DMS114 treated with DMSO at 0.1 percent for 48 hours (cell line): ENCODE measurements at regions not wholly inside any gene's neighbourhood (a gene's known extent, or its start where the extent isn't known, plus 50 kb on each side); places are given as distances from the start of the nearest gene placed in this dataset.
"Not testable (repeated sequence)": the region's sequence is repeated elsewhere in the genome, so short reads cannot be mapped to it uniquely, and the experiment has no call there.

Experiments
- DNase-seq: peaks from one replicate; lab custom pipeline; 2025; ENCODE audit not compliant: unreplicated experiment; lab: John Stamatoyannopoulos, UW

DNA sequence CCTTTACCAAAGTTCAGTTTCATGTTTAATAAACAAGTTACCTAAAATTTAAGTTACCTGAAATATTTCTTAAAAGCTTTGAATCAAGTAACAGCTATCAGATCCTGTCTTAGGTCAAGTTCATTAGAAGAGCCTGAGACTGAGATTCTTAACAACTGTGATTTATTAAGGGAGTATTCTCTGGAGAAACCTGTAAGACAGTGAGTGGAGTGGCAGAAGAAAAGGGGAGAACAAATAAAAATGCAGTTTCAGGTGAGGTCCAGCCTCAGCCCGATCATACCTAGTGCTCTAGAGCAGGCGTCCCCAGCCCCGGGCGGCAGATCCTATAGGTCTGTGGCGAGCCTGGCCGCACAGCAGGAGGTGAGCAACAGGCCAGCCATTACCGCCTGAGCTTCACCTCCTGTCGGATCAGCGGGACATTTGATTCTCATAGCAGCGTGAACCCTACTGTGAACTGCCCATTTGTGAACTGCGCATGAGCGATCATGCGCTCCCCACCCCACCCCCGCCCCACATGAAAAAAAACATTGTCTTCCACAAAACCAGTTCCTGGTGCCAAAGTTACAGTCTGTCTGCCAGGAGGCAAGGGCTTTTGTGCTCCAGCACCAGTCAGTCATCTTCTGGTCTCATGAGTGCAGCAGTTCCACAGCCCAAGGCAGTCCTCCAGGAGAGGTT, 59.2 kb upstream of the ADGRB3 start:
- DNase-seq: no peak

DNA sequence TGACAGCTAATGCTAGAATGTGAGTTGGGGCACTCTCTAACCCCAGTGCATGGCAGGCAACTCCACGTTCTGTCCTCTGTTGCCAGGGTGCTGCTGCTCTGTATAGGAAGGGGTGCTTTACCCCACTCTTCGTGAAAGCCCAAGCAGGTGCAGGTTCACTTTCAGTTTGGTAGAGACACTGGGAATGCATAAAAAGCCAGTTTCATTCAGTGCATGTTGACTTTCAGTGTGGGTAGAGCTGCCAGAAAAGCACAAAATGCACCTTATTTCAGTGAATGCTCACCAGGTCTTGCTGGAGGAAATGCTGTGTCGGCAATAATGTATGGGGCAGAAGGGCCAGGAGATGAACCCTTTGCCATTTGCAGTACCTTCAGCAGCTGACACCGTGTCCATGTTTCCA, 62.1 kb upstream of the ADGRB3 start:
- DNase-seq: no peak

DNA sequence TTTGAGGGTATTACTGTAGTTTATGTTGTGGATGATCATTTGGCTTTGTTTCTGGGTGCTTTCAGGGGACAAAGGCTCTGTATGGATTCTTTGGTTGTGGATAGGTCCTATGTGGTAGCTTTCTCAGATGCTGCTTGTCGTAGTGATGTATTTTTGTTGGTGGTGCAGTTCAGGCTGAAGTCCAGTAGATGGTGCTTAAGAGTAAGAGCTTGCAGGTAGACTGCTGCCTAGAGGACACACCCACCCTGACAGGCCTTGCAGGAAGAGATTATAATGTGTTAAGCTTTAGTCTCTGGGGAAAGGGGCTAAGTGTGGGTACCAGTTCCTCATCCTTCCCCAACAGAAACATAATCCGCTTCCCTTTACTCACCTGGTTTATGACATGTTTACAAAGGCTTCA, 62.6 kb upstream of the ADGRB3 start:
- DNase-seq: peak; percentile 1

DNA sequence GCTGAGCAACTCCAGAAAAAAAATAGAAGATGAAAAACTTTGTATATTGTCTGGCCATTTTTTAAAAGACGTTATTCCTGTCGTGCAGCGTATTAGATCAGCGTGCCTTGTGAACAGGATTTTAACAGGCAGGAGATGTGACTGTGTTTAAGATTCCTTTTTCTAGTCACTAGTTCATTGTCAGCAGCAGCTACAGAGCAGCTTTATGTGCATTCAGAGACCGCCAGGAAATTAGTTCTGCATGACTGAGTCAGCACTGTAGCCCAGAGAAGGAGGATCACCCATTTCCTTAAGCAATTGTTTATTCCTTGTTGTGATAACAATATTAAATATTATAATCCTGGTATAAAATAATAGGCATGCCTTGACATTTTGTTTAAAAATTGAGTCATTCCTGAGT, 75.4 kb upstream of the ADGRB3 start:
- DNase-seq: peak; percentile 19

DNA sequence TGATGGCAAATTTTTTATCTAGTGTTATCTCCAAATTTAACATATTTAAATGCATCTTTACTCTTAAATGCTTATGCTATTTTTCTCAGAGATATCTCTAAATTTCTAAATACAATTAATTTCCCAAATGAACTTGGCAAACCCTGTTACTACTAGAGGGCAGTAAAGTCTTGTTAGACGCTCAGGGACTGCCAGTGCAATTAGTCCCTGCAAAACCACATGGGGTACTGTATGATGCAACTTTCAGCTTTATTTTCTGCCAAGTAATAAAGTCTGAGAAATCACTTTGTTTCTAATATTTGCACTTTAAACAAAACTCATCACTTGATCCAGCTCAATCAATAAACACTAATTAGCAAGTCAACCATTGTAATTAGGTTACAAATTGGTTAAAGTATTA, 76.0 kb upstream of the ADGRB3 start:
- no peak for DNase-seq

DNA sequence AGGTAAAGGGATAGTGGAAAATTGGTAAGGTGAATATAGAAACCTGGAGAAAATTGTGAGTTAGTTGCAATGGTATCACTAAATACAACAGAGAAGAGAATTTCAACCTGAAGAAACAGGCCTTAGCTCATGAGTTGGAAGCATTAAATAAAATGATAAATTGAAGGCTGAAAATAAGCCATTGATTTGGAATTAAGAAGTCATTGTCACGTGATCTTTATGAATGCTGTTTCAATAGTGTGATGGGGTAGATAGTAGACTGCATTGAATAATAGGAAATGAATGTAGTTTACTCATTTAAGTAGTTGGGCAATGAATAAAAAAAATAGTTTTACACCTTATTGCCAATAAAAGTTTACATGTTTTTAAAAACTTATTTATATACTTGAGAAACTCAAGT, 88.5 kb upstream of the ADGRB3 start:
- DNase-seq: no peak

DNA sequence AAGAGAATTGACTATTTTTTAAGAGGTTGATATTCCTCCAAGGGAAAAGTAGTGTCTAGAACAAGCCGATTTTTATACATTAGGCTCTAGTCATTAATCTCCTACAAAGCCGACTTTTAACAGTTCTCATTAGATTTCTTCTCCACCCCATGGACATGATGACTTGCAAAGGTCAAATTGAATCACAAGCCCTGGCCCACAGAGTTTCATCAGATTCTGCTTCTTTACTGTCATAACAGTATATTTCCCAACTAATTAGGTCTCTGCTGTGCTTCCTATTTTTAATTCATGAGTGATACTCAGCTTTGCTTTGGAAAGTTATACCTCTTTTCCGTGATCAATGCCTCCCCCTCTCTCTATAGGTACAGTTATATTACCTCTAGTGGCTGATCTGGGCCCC, 90.6 kb upstream of the ADGRB3 start:
- no peak for DNase-seq

DNA sequence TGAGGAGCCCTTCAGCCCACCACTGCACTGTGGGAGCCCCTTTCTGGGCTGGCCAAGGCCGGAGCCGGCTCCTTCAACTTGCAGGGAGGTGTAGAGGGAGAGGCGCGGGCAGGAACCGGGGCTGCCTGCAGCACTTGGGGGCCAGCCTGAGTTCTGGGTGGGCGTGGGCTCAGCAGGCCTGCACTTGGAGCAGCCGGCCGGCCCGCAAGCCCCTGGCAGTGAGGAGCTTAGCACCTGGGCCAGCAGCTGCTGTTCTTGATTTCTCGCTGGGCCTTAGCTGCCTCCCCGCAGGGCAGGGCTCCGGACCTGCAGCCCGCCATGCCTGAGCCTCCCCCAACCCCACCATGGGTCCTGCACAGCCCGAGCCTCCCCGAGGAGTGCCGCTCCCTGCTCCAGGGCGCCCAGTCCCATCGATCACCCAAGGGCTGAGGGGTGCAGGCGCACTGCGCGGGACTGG, 101.7 kb upstream of the ADGRB3 start:
- DNase-seq: no peak

DNA sequence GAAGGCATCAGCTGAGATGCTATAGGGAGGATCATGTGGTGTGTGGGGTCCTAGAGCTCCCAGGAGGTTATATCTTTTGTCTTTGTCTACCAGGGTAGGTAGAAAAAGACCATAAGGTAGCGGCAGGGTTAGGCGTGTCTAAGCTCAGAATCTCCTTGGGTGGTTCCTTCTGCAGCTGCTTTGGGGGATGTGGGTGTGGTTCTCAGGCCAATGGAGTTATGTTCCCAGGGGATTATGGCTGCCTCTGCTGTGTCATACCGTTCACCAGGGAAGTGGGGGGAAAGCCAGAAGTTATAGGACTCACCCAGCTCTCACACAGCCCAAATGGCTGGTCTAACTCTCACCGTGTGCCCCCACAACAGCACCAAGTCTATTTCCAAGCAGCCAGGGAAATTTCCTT, 107.4 kb upstream of the ADGRB3 start:
- no peak for DNase-seq

DNA sequence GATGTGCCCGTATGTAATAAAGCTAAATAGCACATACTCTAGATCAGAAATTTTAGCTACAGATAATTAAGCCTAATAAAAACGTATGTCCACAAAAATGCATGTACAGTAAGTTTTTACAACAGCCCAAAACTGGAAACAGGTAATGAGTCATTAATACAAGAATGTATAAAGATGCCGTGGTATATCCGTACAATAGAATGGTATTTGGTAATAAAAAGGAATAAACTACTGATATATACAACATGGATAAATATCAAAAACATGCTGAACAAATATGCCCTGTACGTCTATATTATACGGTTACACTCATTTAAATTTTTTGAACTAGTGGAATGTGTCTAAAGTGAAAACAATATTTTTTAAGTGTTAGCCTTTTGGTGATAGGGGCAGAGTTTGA, 128.2 kb upstream of the ADGRB3 start:
- no peak for DNase-seq

DNA sequence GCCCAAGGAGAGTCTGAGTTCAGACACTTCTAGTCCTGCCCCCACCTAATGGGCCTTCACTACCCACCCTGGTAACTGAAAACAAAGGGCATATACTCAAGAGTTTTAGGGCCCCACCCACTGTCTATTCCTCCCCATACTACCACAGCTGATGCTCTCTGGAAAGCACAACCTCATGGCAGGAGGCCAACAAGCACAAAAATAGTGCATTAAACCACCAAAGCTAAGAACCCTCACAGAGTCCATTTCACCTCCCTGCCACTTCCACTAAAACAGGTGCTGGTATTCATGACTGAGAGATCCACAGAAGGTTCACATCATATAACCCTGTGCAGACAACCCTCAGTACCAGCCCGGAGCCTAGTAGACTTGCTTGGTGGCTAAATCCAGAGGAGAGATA, 132.1 kb upstream of the ADGRB3 start:
- no peak for DNase-seq

DNA sequence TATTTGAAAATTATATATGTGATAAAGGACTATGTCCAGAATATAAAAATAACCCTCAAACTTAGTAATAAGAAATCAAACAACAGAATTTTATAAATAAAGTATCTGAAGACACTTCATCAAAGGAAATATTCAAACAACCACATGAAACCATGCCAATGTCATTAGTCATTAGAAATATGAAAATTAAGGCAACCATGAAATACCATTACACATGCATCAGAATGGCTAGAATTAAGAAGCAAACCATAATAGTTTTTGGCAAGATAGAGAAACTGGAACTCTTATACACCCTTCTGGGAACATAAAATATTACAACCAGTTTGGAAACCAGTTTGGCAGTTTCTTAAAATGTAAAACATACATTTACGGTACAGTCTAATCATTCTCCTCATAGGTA, 137.2 kb upstream of the ADGRB3 start:
- no peak for DNase-seq

DNA sequence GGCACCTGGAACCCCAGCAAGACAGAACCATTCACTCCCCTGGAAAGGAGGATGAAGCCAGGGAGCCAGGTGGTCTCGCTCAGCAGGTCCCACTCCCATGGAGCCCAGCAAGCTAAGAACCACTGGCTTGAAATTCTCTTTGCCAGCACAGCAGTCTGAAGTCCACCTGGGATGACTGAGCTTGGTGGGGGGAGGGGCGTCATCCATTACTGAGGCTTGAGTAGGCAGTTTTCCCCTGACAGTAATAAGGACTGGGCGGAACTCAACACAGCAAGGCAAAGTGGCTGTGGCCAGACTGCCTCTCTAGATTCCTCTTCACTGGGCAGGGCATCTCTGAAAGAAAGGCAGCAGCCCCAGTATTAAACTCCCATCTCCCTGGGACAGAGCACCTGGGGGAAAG, 140.2 kb upstream of the ADGRB3 start:
- not testable (repeated sequence) for DNase-seq

DNA sequence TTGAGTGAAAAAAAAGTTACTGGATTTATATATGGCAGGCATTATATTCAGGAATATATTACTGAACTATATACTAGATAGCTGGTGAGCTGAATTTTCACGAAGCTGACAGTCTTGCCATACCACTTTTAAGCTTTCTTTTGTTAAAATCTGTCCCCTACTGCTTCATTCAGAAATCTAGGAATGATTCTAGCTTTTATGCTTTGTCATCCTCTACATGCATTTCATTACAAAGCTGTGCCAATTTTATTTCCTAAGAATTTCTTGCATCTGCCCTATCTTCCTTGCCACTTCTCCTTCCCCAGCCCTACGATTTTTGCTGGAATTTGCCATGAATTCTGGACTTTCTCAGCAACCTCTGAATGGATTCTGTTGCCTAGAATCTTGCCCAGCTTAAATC, 158.5 kb upstream of the ADGRB3 start:
- DNase-seq: no peak

DNA sequence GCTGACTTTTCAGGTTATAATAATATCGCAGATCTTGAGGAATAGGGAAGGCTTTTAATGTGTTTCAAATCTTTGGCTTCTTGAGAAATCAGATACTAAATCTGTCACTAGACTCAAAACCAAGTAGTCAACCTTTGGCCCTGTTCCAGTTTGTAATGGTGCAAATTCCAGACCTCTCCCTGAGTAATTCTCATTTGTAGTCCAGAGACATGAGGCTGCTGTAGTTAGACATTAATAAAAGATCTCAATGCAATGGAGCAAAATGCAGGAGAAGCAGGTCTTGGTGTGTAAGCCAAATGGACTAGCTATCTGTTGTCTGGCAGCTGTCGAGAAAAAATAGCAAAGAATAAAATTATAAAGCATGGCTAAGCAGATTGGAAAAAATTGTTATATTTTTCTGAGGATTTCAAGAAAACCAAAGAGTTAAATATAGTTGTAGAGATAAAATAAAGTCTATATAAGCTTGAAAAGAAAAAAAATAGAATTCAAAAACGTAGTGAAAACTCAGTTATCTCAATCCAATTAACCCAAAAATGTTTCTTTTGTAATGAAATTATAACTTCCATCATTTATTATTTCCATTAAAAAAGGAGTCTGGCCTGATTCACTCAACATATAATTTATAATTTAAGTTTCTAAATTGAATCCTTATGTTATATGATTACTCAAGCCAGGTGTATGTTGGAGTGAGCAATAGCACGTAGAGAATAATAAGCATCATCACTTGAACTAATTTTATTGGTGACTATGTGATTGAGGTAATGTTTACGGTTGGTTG, 161.5 kb upstream of the ADGRB3 start:
- no peak for DNase-seq

DNA sequence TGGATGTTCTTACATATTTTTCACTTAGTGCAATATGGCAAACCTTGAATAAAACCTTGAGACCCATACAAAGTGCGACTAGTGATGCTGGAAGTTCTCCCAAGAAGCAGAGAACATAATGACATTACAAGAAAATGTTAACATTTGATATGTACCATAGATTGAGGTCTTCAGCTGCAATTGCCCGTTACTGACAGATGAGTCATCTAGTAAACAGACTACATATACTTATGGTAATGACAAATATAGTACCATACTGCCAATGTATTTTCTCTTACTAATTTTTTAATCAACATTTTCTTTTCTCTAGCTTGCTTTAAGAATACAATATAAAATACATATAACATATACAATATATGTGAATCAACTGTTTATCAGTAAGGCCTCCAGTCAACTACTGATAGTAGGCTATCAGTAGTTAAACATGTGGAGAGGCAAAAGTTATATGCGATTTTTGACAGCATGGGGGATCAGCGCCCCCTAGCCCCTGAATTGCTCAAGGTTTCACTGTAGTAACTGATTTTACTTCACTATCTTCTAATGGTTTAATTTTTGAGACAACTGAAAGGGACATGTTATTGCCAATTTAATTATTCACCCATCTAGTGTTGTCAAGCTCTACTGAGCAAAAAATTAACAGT, 166.7 kb upstream of the ADGRB3 start:
- DNase-seq: no peak

DNA sequence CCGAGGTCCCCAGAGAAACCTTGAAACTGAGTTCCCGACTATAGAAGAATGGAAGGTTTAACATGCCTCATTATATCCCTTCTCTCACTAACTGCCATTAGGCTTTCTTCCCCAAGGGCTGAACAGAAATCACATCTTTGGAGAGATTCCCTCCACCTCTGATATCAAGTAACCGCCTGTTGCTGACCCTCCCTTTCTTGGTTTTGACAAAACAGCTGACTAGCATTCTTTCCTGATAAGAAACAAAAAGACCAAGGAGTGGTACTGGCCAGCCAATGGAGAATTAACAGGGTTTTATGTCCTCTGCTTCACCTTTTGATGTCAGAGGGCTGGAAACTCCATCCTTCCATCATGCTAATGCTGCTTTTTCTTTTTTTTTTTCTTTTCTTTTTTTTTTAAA, 176.6 kb upstream of the ADGRB3 start:
- no peak for DNase-seq

DNA sequence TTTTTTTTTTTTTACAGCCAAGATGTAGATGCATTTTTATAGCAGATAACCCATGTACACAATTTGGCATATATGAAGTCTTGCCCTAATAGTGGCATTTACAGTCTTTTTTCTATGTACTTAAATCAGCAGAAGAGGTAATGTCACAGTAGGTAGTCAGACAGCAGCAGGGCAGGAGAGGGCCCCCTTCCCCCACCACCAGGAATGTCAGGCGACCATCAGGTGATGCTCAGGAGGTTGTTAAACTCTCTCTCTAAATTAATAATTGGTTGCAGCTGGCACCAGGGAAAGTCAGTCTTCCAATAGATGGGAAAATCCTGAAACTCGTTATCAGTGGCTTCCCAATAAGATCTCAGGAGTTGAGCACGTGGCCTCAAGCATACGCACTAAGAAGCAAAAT, 188.0 kb upstream of the ADGRB3 start:
- no peak for DNase-seq

DNA sequence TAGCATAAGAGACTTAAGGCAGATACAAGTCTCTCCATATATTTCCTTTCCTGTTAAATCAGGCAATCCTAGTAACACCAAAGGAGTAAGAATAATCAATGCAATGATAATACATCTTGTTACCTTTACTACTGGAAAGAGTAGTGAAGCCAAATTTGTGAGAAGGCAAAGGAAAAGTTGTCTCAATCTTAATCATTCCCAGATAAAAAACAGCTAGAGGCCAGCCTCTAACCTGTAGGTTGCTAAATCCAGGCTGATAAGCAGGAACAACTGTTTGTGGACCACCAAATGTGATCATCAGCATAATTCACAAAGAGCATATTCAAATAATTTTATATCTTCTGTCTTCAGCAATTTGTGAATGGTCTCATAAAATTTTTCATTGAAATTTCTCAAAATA, 189.2 kb upstream of the ADGRB3 start:
- DNase-seq: no peak

DNA sequence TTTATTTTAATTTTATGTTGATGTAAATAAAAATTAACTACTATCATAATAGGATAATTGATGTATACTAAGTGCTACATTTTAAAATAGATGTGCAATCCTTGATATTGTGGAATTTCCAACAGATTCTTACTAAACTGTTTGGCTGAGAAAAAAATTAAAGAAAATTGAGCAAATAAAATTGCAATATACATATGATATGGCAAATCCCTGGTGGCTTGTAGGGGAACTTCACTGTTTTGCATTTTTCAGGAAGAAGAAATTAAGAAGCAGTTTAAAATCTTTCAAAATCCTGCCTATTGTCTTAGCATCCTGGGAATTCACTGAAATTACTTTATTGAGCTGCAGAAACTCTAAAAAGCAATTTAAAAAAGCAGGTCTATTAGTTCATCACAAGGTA, 191.4 kb upstream of the ADGRB3 start:
- DNase-seq: no peak

DNA sequence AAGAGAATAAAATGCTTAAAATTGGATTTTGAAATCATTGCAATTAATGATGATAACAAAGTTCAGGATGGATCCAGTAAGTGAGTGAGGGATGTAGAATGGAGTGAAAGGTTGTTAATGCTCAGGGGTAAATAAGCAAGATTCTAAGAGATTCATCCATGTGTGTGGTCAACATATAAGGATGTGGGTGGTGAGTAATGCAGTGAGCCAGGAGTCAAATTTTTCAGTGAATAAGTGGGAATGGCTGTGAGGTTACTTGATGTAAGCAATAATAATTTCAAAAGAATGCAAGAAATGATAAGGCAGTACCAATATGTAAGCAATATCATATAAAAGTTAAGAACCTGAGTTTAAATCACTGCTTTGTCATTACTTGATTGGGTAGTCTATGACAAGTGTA, 207.5 kb upstream of the ADGRB3 start:
- DNase-seq: no peak

DNA sequence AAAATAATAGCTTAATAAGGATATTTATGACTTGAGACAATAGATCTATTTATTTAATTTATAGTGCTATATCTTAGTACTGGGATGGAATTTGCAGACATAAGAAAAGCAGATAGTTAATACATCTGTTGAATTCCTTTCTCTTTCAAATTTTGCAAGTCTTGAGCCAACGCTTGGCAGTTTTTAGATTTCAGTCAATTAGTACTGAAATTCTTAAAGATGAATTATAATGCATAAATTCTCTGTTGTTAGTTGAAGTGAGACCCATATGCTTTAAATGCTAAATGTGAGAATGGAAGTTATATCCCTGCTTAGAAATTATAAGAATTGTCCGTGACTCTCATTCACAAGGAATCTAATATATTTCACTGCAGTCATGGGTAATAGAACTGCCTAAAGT, 225.1 kb upstream of the ADGRB3 start:
- DNase-seq: no peak
